ENCODE measurements at regions not wholly inside any gene's neighbourhood (a gene's known extent, or its start where the extent isn't known, plus 50 kb on each side); places are given as distances from the start of the nearest gene placed in this dataset.

DNA sequence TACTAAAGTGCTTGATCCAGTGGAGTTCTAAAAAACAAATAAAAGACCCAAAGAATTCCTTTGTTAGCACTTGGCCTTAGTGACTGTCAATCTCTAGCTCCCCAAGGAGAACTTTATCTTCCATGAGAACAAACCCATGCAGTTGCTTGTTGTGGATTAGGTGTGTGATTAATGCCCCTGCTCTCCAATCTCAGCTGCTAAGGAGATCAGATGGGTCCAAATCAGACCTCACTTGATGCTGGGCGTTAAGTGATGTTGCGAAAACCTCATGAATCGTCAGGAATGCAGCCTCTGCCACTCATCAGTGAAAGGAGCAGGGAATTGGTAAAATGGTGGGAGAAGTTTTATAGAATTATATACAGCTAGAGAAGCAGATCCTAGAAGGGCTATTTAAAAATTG, 133.7 kb downstream of the DMAC1 start:
- TF ChIP-seq EP300 (IDR thresholded peaks at IDR 0.05; ENCODE audit: low read depth in 2 of 2, low read length in 2 of 2) (no peak), EP300 (CRISPR knock-in tag; IDR thresholded peaks at IDR 0.05; ENCODE audit: borderline replicate concordance) (no peak), ZNF337 (CRISPR knock-in tag; IDR thresholded peaks at IDR 0.05; ENCODE audit: borderline replicate concordance, low read depth) (no peak), DMAP1 (CRISPR knock-in tag; IDR thresholded peaks at IDR 0.05) (no peak), ZFP82 (CRISPR knock-in tag; IDR thresholded peaks at IDR 0.05; ENCODE audit: borderline replicate concordance) (no peak)
- TF ChIP-seq, protein P1, sequence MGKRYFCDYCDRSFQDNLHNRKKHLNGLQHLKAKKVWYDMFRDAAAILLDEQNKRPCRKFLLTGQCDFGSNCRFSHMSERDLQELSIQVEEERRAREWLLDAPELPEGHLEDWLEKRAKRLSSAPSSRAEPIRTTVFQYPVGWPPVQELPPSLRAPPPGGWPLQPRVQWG (CRISPR knock-in tag; IDR thresholded peaks at IDR 0.05; ENCODE audit: borderline replicate concordance, low read depth): no peak
- TF ChIP-seq, protein P2, sequence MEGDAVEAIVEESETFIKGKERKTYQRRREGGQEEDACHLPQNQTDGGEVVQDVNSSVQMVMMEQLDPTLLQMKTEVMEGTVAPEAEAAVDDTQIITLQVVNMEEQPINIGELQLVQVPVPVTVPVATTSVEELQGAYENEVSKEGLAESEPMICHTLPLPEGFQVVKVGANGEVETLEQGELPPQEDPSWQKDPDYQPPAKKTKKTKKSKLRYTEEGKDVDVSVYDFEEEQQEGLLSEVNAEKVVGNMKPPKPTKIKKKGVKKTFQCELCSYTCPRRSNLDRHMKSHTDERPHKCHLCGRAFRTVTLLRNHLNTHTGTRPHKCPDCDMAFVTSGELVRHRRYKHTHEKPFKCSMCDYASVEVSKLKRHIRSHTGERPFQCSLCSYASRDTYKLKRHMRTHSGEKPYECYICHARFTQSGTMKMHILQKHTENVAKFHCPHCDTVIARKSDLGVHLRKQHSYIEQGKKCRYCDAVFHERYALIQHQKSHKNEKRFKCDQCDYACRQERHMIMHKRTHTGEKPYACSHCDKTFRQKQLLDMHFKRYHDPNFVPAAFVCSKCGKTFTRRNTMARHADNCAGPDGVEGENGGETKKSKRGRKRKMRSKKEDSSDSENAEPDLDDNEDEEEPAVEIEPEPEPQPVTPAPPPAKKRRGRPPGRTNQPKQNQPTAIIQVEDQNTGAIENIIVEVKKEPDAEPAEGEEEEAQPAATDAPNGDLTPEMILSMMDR (CRISPR knock-in tag; IDR thresholded peaks at IDR 0.05): no peak

Data from HepG2 (cell line).